Fibroblast of mammary gland (primary cell): ENCODE measurements at regions not wholly inside any gene's neighbourhood (a gene's known extent, or its start where the extent isn't known, plus 50 kb on each side); places are given as distances from the start of the nearest gene placed in this dataset.
A peak's percentile ranks its signal among the peaks of the same experiment; 100 is the strongest.

ENCODE experiments used
- DNase-seq: peaks from one replicate; pipeline ENCODE4 v3.0.0-alpha.2; 2010; ENCODE audit warnings: low read depth
- H3K4me3 ChIP-seq: 2 replicates; pipeline ENCODE4 v1.5.1; 2011; ENCODE audit warnings: low read depth, mild to moderate bottlenecking, low read length, moderate library complexity; ENCODE audit not compliant: control insufficient read depth
- CTCF ChIP-seq: conservative IDR thresholded peaks from 2 replicates; pipeline ENCODE4 v1.5.1; 2011; ENCODE audit warnings: low read depth, low read length, inconsistent platforms; ENCODE audit not compliant: control insufficient read depth, insufficient read depth

GRCh38 chr22:47284822-47285221, 522.4 kb downstream of the TBC1D22A start:
- DNase-seq: no peak
- H3K4me3 ChIP-seq: no peak overlapping the region
- TF ChIP-seq CTCF: no peak

- no peak for TF ChIP-seq CTCF
- no peak overlapping the region for H3K4me3 ChIP-seq
- no peak for DNase-seq
Observed at GRCh38 chr22:47284360-47284759, 521.9 kb downstream of the TBC1D22A start.

- no peak for DNase-seq
- no peak overlapping the region for H3K4me3 ChIP-seq
- no peak for TF ChIP-seq CTCF
Observed at GRCh38 chr22:47283616-47284270, 521.3 kb downstream of the TBC1D22A start.

GRCh38 chr22:47282851-47283250, 520.4 kb downstream of the TBC1D22A start:
- DNase-seq: no peak
- no peak for TF ChIP-seq CTCF
- no peak overlapping the region for H3K4me3 ChIP-seq

GRCh38 chr22:47282366-47282765, 519.9 kb downstream of the TBC1D22A start:
- no peak for TF ChIP-seq CTCF
- no peak overlapping the region for H3K4me3 ChIP-seq
- DNase-seq: no peak

- peak; percentile 41 for DNase-seq
- no peak for TF ChIP-seq CTCF
- no peak overlapping the region for H3K4me3 ChIP-seq
Observed at GRCh38 chr22:47281126-47282106, 519.0 kb downstream of the TBC1D22A start.
